GM18870 (cell line): ENCODE measurements at regions not wholly inside any gene's neighbourhood (a gene's known extent, or its start where the extent isn't known, plus 50 kb on each side); places are given as distances from the start of the nearest gene placed in this dataset.

Experiments
- ATAC-seq: cut with Tn5 transposase; IDR thresholded peaks from one replicate; pipeline ENCODE4 v1.9.1; 2021; ENCODE audit warnings: moderate library complexity; ENCODE audit not compliant: unreplicated experiment

GRCh38 chr7:145928937-145929336 lies 187.7 kb upstream of the CNTNAP2 start:
- no peak for ATAC-seq

GRCh38 chr7:145919712-145920111 lies 196.9 kb upstream of the CNTNAP2 start:
- no peak for ATAC-seq

GRCh38 chr7:145916776-145917175 lies 199.8 kb upstream of the CNTNAP2 start:
- ATAC-seq: no peak

- ATAC-seq: no peak
Measured at GRCh38 chr7:145915679-145916078, 200.9 kb upstream of the CNTNAP2 start.

DNA sequence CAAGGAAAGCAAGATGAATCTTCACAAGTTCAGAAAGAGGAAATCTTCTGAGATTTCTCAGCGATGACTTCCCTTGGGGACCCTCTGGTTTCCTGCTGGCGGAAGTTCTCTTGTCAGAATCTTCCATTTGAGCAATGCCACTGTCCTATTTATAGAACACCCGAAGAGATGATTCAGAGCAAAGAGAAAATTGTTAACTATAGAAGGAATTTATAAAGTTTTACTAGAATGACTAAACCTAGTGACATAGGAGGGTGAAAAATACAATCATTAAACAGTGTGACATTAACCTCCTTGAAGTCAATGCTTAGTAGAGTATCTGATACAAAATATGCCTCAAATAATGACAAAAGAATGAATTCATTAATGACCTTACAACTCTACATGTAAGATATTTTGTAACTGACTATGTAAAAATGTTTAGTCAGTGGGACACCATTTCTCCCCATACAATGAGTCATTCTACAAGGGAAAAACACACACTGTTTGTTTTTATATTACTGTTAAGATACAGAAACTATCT lies 206.5 kb upstream of the CNTNAP2 start:
- peak; percentile 91 for ATAC-seq

DNA sequence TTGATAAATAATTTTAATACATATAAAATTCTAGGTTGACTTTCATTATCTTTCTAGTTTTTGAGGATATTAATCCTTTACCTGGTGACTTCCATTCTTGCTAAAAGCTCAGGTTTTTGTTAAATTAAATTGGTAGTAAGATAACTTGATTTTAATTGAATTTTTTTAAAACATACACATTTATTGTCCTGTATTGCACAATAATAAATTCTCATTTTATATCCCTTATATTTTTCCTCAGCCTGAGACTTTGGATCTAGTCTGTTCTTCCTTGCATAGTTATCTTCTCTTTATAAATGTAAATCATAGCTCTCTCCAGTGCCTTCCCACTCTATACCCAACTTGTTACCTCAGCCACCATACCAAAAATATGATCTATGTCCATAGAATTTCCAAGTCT lies 212.9 kb upstream of the CNTNAP2 start:
- ATAC-seq: no peak

- ATAC-seq: no peak
Measured at GRCh38 chr7:145902123-145902522, 214.5 kb upstream of the CNTNAP2 start.

DNA sequence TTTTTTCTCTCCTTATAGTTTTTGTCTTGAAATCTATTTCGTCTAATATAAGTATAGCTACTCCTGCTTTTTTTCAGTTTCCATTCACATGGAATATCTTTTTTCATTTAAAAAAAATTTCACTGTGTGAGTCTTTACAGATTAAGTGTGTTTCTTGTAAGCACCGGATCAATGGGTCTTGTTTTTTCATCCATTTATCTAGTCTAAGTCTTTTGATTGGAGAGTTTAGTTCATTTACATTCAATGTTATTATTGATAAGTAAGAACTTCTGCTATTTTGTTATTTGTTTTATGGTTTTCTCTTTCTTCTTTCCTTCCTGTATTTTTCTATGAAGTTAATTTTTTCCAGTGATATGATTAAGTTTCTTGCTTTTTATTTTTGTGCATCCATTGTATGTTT lies 216.7 kb upstream of the CNTNAP2 start:
- no peak for ATAC-seq

- ATAC-seq: no peak
Measured at GRCh38 chr7:145893925-145894535, 222.6 kb upstream of the CNTNAP2 start.

- no peak for ATAC-seq
Measured at GRCh38 chr7:145884716-145885514, 231.7 kb upstream of the CNTNAP2 start.

DNA sequence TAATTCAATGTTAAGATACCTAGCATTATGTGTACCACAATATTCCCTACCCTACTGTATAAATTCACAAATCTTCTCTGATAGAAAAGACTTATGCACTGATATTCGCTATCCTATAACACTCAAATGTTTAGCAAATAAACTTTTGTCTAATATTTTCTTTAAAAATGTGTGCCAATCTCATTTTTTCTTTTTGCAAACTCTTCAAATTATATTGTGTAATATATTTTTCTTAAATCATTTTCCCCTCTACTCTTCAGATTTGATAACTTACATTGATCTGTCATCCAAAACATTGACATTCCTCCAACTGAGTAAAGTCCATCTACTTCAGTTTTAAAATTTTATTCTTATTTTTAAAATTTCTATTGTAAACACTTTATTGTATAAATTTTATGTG lies 240.2 kb upstream of the CNTNAP2 start:
- no peak for ATAC-seq

DNA sequence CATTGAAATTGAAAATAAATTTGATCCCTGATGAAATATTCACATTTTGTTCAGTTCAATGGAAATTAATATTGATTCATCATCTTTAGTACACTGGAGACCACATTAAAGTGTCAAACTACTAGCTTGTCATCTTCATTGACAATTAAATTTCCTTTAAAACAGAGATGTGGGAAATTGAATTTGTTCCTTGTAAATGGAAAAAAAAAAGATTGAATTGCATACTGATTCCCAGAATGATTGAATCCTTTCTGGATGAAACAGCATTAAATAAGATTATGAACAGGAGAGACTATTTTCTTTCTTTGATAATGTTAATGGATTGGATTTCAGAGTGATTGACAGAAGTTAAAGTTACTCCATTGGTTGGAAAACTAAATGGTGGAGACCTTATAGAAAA lies 241.3 kb upstream of the CNTNAP2 start:
- no peak for ATAC-seq

GRCh38 chr7:145868935-145869334 lies 247.7 kb upstream of the CNTNAP2 start:
- no peak for ATAC-seq

DNA sequence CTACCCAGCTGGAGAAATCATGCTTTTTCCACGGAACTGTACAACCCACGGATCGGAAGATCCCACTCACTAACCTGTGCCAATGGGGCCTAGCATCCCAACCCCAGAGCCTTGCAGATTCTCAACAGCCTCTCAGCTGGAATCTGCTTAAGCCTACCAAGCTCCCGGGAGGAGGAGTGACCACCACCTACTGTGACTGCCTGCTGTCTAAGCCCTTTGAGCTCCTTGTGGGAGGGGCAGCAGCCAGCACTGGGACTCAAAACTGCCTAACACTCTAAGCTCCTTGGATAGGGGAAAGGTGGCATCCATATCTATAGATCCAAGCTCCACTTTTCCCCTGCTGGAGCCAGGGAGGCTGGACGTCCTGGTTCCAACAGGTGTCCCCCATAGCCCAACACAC lies 254.4 kb upstream of the CNTNAP2 start:
- no peak for ATAC-seq

DNA sequence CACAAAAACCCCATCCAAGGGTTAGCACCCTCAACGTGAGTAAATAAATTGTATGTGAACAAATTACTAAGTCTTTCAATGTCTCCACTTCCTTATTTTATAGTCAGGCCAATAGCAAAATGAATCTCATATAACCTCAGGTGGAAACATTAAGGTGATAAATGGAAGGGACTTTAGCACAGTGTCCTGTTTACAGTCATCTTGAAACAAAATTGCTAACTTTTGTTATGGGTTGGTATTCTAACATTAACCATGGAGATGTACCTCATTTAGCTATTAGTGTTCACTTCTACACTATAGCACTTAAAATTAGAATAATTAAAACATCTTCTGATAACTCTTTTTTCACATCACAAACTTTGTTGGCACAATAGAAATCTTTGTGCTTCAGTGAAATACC lies 255.8 kb upstream of the CNTNAP2 start:
- ATAC-seq: peak; percentile 69

DNA sequence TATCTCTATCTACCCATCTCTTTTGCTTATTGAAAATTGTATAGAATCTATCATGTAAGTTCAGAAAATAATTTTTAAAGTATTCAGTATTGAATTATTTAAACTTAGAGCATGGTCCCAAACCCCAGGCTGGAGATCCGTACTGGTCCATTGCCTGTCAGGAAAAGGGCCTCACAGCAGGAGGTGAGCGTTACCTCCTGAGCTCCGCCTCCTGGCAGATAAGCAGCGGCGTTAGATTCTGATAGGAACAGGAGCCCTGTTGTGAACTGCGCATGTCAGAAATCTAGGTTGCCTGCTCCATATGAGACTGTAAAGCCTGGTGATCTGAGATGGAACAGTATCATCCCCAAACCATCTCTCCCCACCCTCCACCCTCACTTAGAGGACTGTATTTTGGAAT lies 266.0 kb upstream of the CNTNAP2 start:
- no peak for ATAC-seq

GRCh38 chr7:145848691-145849090 lies 267.9 kb upstream of the CNTNAP2 start:
- no peak for ATAC-seq

DNA sequence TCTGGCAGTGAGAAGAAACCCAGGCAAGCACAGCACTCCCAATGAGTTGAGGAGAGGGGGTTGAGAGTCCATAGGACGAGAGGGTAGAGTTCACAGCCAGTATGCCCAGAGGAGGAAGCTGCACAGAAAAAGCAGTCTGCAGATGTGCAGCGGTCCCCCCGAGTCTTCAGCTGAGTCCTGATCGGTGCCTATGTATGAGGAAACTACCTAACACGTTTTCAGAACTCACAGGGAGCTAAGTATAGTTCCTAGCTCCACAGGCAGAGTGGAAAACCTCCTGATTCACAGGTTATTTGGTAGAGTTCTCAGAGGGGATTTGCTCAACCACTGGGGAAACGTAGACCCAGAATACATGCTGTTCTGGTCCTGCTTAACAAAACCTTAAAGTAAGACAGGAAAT lies 271.3 kb upstream of the CNTNAP2 start:
- no peak for ATAC-seq

- no peak for ATAC-seq
Measured at GRCh38 chr7:145839814-145840213, 276.8 kb upstream of the CNTNAP2 start.

DNA sequence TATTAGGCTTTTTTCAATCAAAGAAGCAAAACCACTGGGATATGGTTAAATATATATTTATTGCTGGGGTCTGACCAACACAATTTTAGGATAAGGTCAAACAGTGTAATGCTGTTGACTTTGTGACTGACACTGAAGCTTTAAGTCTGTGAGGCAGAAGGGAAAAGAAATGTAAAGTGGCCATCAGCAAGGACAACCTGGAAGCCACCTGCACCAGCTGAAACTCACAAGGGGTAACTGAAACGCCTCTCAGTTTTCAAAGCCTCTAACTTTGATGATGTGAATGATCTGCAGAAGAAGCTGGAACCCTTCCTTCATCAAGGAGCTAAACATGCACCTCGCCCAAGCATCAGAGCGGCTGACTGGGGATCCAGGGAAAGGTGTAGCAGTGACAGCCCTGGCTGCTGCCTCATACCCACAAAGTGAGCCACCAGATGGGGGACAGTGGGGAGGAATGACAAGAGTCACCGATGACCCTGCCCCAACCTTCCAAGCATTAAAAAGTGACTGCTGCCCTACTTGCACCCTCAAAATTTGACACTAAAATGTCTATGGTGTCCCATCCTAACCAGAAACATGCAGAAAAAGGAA lies 284.9 kb upstream of the CNTNAP2 start:
- no peak for ATAC-seq

GRCh38 chr7:145817687-145818086 lies 298.9 kb upstream of the CNTNAP2 start:
- ATAC-seq: no peak

DNA sequence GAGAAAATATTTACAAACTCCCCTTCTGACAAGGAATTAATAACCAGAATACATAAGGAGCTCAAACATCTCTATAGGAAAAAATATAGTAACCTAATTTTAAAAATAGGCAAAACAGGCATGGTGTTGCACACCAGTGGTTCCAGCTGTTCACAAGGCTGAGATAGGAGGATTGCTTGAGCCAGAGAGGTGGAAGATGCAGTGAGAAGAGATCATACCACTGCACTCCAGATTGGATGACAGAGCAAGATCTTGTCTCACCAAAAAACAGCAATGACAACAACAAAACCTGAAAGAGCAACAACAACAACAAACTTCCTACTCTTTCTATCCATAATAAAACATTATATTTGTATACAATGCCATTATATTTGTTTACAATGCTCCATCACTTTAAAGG lies 304.4 kb upstream of the CNTNAP2 start:
- no peak for ATAC-seq
